PC-9 (cell line): ENCODE measurements at regions not wholly inside any gene's neighbourhood (a gene's known extent, or its start where the extent isn't known, plus 50 kb on each side); places are given as distances from the start of the nearest gene placed in this dataset.

Experiments
- BruUV-seq: library from RNA; stranded (reverse); fragments of 400-500 nt; replicated peaks from 2 replicates; lab custom pipeline; 2021; lab: Mats Ljungman, UMichigan
- CTCF ChIA-PET: fragments of 300-600 bp; sonication (Branson Sonifier 250); formaldehyde crosslinking; loops from one replicate; lab custom pipeline; 2022; ENCODE audit warnings: antibody characterized with exemption; lab: Charles Lee
- POLR2A ChIA-PET: fragments of 300-600 bp; sonication (Branson Sonifier 250); formaldehyde crosslinking; loops from one replicate; lab custom pipeline; 2022; ENCODE audit warnings: antibody characterized with exemption; ENCODE audit not compliant: unreplicated experiment; lab: Charles Lee
- DNase-seq, 2 experiments: peaks; one replicate each; pipeline versions ENCODE4 v3.0.0 to v3.0.0-alpha.2; 2015 to 2022; ENCODE audit warnings: mixed read lengths in 1 of 2
- H2AFZ ChIP-seq: fragments of 200-600 bp; sonication (generic); 2 replicates; pipeline ENCODE4 v1.8.1; 2017; ENCODE audit warnings: antibody characterized with exemption
- H3F3A ChIP-seq: fragments of 200-600 bp; sonication (generic); 2 replicates; pipeline ENCODE4 v1.8.1; 2017; ENCODE audit warnings: antibody characterized with exemption, mild to moderate bottlenecking, low read depth; ENCODE audit not compliant: insufficient read depth
- H3K27ac ChIP-seq: fragments of 200-600 bp; sonication (generic); 2 replicates; pipeline ENCODE4 v1.6.1; 2016; ENCODE audit warnings: mixed run types
- H3K27me3 ChIP-seq: fragments of 200-600 bp; sonication (generic); 2 replicates; pipeline ENCODE4 v1.6.1; 2016; ENCODE audit warnings: low read depth, mixed run types; ENCODE audit not compliant: insufficient read depth
- H3K36me3 ChIP-seq: fragments of 200-600 bp; sonication (generic); 2 replicates; pipeline ENCODE4 v1.6.1; 2016; ENCODE audit warnings: low read depth, mixed run types
- H3K4me1 ChIP-seq: fragments of 200-600 bp; sonication (generic); replicated peaks from 2 replicates; pipeline ENCODE4 v1.6.1; 2016; ENCODE audit warnings: mixed run types; ENCODE audit not compliant: insufficient read depth
- H3K4me2 ChIP-seq: fragments of 200-600 bp; sonication (generic); 2 replicates; pipeline ENCODE4 v1.6.1; 2017; ENCODE audit warnings: mixed run types
- H3K4me3 ChIP-seq: fragments of 200-600 bp; sonication (generic); 2 replicates; pipeline ENCODE4 v1.6.1; 2016; ENCODE audit warnings: mixed run types
- H3K79me2 ChIP-seq: fragments of 200-600 bp; sonication (generic); 2 replicates; pipeline ENCODE4 v1.6.1; 2017; ENCODE audit warnings: low read depth, mixed run types
- H3K9me2 ChIP-seq: fragments of 200-600 bp; sonication (generic); 2 replicates; pipeline ENCODE4 v1.8.1; 2017; ENCODE audit warnings: mild to moderate bottlenecking; ENCODE audit not compliant: insufficient read depth
- H3K9me3 ChIP-seq: fragments of 200-600 bp; sonication (generic); 2 replicates; pipeline ENCODE4 v1.8.1; 2016; ENCODE audit warnings: low read depth; ENCODE audit not compliant: insufficient read depth
- H4K20me1 ChIP-seq: fragments of 200-600 bp; sonication (generic); 2 replicates; pipeline ENCODE4 v1.8.1; 2017; ENCODE audit not compliant: insufficient read depth
- EZH2 ChIP-seq: fragments of 200-600 bp; sonication (generic); IDR thresholded peaks from 2 replicates; pipeline ENCODE4 v1.8.0; 2017; ENCODE audit warnings: antibody characterized with exemption, low read depth
- intact Hi-C: fragments of 100-400 bp; cut with micrococcal nuclease; formaldehyde crosslinking; loops from one replicate; pipeline ENCODE4 v1.10.0; 2022; ENCODE audit not compliant: unreplicated experiment
- TF ChIP-seq, protein P1 (sequence below): fragments of 200-600 bp; sonication (generic); conservative IDR thresholded peaks from 2 replicates; pipeline ENCODE4 v1.6.1; 2017; ENCODE audit warnings: mixed run types, antibody characterized with exemption, mild to moderate bottlenecking, moderate library complexity

GRCh38 chr3:43221076-43221475 lies 65.3 kb upstream of the SNRK start:
- Histone ChIP-seq H3K36me3 (no peaks in the 10 kb centered on the region), H3F3A (no peaks in the 10 kb centered on the region), H3K27ac (no peak overlapping the region), H3K4me1 (no peaks in the 10 kb centered on the region), H3K9me2 (no peaks in the 10 kb centered on the region), H3K79me2 (no peaks in the 10 kb centered on the region), H4K20me1 (no peaks in the 10 kb centered on the region), H2AFZ (no peak overlapping the region), H3K4me3 (no peak overlapping the region), H3K4me2 (no peak overlapping the region), H3K9me3 (no peaks in the 10 kb centered on the region), H3K27me3 (no peaks in the 10 kb centered on the region)
- ChIA-PET CTCF (no interaction called here), POLR2A (interaction anchor here (0.6 kb wide), 1 partner anchor 37 kb away, joined by 3 read pairs; no protein-coding TSS in a partner anchor)
- no peak for DNase-seq
- intact Hi-C loops = no loop called here
- BruUV-seq = no TSS peak
- TF ChIP-seq EZH2 = no peak
- TF ChIP-seq, protein P1, sequence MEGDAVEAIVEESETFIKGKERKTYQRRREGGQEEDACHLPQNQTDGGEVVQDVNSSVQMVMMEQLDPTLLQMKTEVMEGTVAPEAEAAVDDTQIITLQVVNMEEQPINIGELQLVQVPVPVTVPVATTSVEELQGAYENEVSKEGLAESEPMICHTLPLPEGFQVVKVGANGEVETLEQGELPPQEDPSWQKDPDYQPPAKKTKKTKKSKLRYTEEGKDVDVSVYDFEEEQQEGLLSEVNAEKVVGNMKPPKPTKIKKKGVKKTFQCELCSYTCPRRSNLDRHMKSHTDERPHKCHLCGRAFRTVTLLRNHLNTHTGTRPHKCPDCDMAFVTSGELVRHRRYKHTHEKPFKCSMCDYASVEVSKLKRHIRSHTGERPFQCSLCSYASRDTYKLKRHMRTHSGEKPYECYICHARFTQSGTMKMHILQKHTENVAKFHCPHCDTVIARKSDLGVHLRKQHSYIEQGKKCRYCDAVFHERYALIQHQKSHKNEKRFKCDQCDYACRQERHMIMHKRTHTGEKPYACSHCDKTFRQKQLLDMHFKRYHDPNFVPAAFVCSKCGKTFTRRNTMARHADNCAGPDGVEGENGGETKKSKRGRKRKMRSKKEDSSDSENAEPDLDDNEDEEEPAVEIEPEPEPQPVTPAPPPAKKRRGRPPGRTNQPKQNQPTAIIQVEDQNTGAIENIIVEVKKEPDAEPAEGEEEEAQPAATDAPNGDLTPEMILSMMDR = no peak

- H3K4me3 ChIP-seq = no peak overlapping the region
- ChIA-PET POLR2A (interaction anchor here (1.0 kb wide), 1 partner anchor 35 kb away, joined by 9 read pairs; no protein-coding TSS in a partner anchor), CTCF (no interaction called here)
- no TSS peak for BruUV-seq
- H3K27me3 ChIP-seq = no peaks in the 10 kb centered on the region
- H3K79me2 ChIP-seq = no peaks in the 10 kb centered on the region
- H3K4me2 ChIP-seq = no peak overlapping the region
- H3F3A ChIP-seq = no peaks in the 10 kb centered on the region
- peaks cover 6% of the 10 kb centered on the region; the same call in 1 of the 2 replicates for H3K4me1 ChIP-seq
- intact Hi-C loops = no loop called here
- no peaks in the 10 kb centered on the region for H3K36me3 ChIP-seq
- no peaks in the 10 kb centered on the region for H3K9me3 ChIP-seq
- no peaks in the 10 kb centered on the region for H4K20me1 ChIP-seq
- no peaks in the 10 kb centered on the region for H3K9me2 ChIP-seq
- TF ChIP-seq EZH2 = no peak
- no peak for DNase-seq
- no peak overlapping the region for H3K27ac ChIP-seq
- H2AFZ ChIP-seq = no peak overlapping the region
These were observed 66.7 kb upstream of the SNRK start for GRCh38 chr3:43219616-43220015.

DNA sequence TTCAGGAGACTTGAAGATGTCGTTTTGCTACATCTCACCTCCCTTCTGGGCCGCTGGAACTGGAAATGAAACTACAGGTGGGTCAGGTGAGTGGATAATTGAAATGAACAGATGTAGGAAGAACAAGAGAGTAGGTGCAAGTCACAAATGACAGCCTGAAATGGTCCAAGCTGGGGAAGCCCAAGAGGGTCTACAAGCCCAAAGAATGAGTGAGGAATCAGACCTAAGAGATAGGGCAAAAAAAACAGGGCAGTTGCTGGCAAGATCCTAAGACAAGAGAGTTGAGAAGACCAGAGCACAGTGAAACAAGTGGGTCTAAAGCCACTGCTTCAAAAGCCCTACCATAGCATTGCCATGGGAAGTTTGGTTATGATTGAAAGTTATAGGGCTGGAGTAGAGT lies 67.4 kb upstream of the SNRK start:
- peaks cover 13% of the 10 kb centered on the region for H3K4me1 ChIP-seq
- no peaks in the 10 kb centered on the region for H3K36me3 ChIP-seq
- no peak for TF ChIP-seq EZH2
- TF ChIP-seq, protein P1 = no peak
- ChIA-PET CTCF (no interaction called here), POLR2A (no interaction called here)
- H2AFZ ChIP-seq = no peak overlapping the region
- no peak overlapping the region for H3K4me2 ChIP-seq
- H3F3A ChIP-seq = no peaks in the 10 kb centered on the region
- no peaks in the 10 kb centered on the region for H3K9me2 ChIP-seq
- DNase-seq = no peak
- H3K4me3 ChIP-seq = no peak overlapping the region
- H3K27ac ChIP-seq = no peak overlapping the region
- no peaks in the 10 kb centered on the region for H3K9me3 ChIP-seq
- H3K79me2 ChIP-seq = no peaks in the 10 kb centered on the region
- H4K20me1 ChIP-seq = no peaks in the 10 kb centered on the region
- no TSS peak for BruUV-seq
- no peaks in the 10 kb centered on the region for H3K27me3 ChIP-seq
- intact Hi-C loops = no loop called here

DNA sequence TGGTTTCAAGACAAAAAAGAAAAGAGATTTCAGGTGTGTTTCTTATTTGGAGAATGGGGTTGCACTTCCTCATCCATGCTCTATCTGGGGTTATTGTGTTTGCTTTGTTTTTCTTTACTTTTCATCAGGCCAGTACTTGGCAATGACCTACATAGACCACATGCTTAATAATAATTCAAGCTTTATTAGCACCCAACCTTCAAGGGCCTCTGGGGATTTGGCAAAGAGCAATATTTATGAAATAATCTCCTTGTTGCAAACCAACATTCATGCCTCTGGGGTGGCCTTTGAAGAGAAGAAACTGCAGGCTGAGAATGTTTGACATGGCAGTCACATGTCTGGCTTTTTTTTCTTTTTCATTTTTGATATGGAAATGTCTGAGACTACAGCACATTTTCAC lies 68.2 kb upstream of the SNRK start:
- POLR2A ChIA-PET = no interaction called here
- CTCF ChIA-PET = no interaction called here

More for the DNA sequence above, 68.2 kb upstream of the SNRK start:
- intact Hi-C loops = no loop called here
- Histone ChIP-seq H3K27me3 (no peaks in the 10 kb centered on the region), H3K4me3 (no peak overlapping the region), H3K79me2 (no peaks in the 10 kb centered on the region), H3K36me3 (no peaks in the 10 kb centered on the region), H3K4me2 (no peak overlapping the region), H3K9me3 (no peaks in the 10 kb centered on the region), H3K4me1 (peaks cover 20% of the 10 kb centered on the region), H2AFZ (no peak overlapping the region), H4K20me1 (no peaks in the 10 kb centered on the region), H3K27ac (no peak overlapping the region), H3K9me2 (no peaks in the 10 kb centered on the region), H3F3A (no peaks in the 10 kb centered on the region)
- no peak for DNase-seq
- TF ChIP-seq, protein P1 = no peak
- TF ChIP-seq EZH2 = no peak
- no TSS peak for BruUV-seq
